ENCODE measurements at regions not wholly inside any gene's neighbourhood (a gene's known extent, or its start where the extent isn't known, plus 50 kb on each side); places are given as distances from the start of the nearest gene placed in this dataset.

GRCh38 chr13:109372666-109373065 lies 413.7 kb downstream of the IRS2 start:
- TF ChIP-seq CTCF (IDR thresholded peaks at IDR 0.05), result no peak

- no peak for TF ChIP-seq CTCF (IDR thresholded peaks at IDR 0.05)
Measured at GRCh38 chr13:109371066-109371465, 415.3 kb downstream of the IRS2 start.

GRCh38 chr13:109370496-109370895 lies 415.9 kb downstream of the IRS2 start:
- no peak for TF ChIP-seq CTCF (IDR thresholded peaks at IDR 0.05)

- TF ChIP-seq CTCF (IDR thresholded peaks at IDR 0.05), result no peak
Measured at GRCh38 chr13:109369353-109370052, 416.9 kb downstream of the IRS2 start.

GRCh38 chr13:109368230-109368629 lies 418.2 kb downstream of the IRS2 start:
- TF ChIP-seq CTCF (IDR thresholded peaks at IDR 0.05), result no peak

- TF ChIP-seq CTCF (IDR thresholded peaks at IDR 0.05), result no peak
Measured at GRCh38 chr13:109366525-109366924, 419.9 kb downstream of the IRS2 start.

- TF ChIP-seq CTCF (IDR thresholded peaks at IDR 0.05), result no peak
Measured at GRCh38 chr13:109363431-109363830, 423.0 kb downstream of the IRS2 start.

GRCh38 chr13:109362616-109363015 lies 423.8 kb downstream of the IRS2 start:
- no peak for TF ChIP-seq CTCF (IDR thresholded peaks at IDR 0.05)

Data from LNCAP (cell line).